ENCODE measurements at regions not wholly inside any gene's neighbourhood (a gene's known extent, or its start where the extent isn't known, plus 50 kb on each side); places are given as distances from the start of the nearest gene placed in this dataset.

- Mint-ChIP-seq H3K9me3 (peaks cover 7% of the 10 kb centered on the region), H3K27ac (ENCODE audit: low read depth) (no peak overlapping the region), H3K4me3 (no peak overlapping the region), H3K27me3 (no peaks in the 10 kb centered on the region), H3K4me1 (no peaks in the 10 kb centered on the region), H3K36me3 (ENCODE audit: insufficient read depth) (no peaks in the 10 kb centered on the region)
- no peak for ATAC-seq (replicated peaks; ENCODE audit: extremely low read depth, poor library complexity, severe bottlenecking)
- DNase-seq (ENCODE audit: low spot score in 2 of 2): no peak
Measured at GRCh38 chr9:107932601-107933000, 443.0 kb upstream of the KLF4 start.

- Mint-ChIP-seq H3K9me3 (peaks cover 7% of the 10 kb centered on the region), H3K27me3 (no peaks in the 10 kb centered on the region), H3K27ac (ENCODE audit: low read depth) (no peak overlapping the region), H3K36me3 (ENCODE audit: insufficient read depth) (no peaks in the 10 kb centered on the region), H3K4me3 (no peak overlapping the region), H3K4me1 (no peaks in the 10 kb centered on the region)
- DNase-seq (ENCODE audit: low spot score in 2 of 2) (no peak), ATAC-seq (replicated peaks; ENCODE audit: extremely low read depth, poor library complexity, severe bottlenecking) (no peak)
Measured at GRCh38 chr9:107932046-107932445, 442.5 kb upstream of the KLF4 start.

GRCh38 chr9:107931071-107931715, 441.6 kb upstream of the KLF4 start:
- no peak for ATAC-seq (replicated peaks; ENCODE audit: extremely low read depth, poor library complexity, severe bottlenecking)
- no peaks in the 10 kb centered on the region for H3K36me3 Mint-ChIP-seq (ENCODE audit: insufficient read depth)
- no peak for DNase-seq (ENCODE audit: low spot score in 2 of 2)
- no peak overlapping the region for H3K4me3 Mint-ChIP-seq
- no peaks in the 10 kb centered on the region for H3K27me3 Mint-ChIP-seq
- peaks cover 7% of the 10 kb centered on the region for H3K9me3 Mint-ChIP-seq
- H3K4me1 Mint-ChIP-seq: no peaks in the 10 kb centered on the region
- H3K27ac Mint-ChIP-seq (ENCODE audit: low read depth): no peak overlapping the region

GRCh38 chr9:107929443-107929842, 439.9 kb upstream of the KLF4 start:
- H3K4me3 Mint-ChIP-seq: no peak overlapping the region
- H3K4me1 Mint-ChIP-seq: no peaks in the 10 kb centered on the region
- no peak overlapping the region for H3K27ac Mint-ChIP-seq (ENCODE audit: low read depth)
- ATAC-seq (replicated peaks; ENCODE audit: extremely low read depth, poor library complexity, severe bottlenecking) (no peak), DNase-seq (ENCODE audit: low spot score in 2 of 2) (no peak)
- no peaks in the 10 kb centered on the region for H3K36me3 Mint-ChIP-seq (ENCODE audit: insufficient read depth)
- H3K9me3 Mint-ChIP-seq: peaks cover 5% of the 10 kb centered on the region
- no peaks in the 10 kb centered on the region for H3K27me3 Mint-ChIP-seq

GRCh38 chr9:107928701-107929371, 439.3 kb upstream of the KLF4 start:
- ATAC-seq (replicated peaks; ENCODE audit: extremely low read depth, poor library complexity, severe bottlenecking) (no peak), DNase-seq (ENCODE audit: low spot score in 2 of 2) (no peak)
- Mint-ChIP-seq H3K27ac (ENCODE audit: low read depth) (no peak overlapping the region), H3K9me3 (peaks cover 5% of the 10 kb centered on the region), H3K36me3 (ENCODE audit: insufficient read depth) (no peaks in the 10 kb centered on the region), H3K4me1 (no peaks in the 10 kb centered on the region), H3K27me3 (no peaks in the 10 kb centered on the region), H3K4me3 (no peak overlapping the region)

GRCh38 chr9:107927276-107927675, 437.7 kb upstream of the KLF4 start:
- Mint-ChIP-seq H3K27ac (ENCODE audit: low read depth) (no peak overlapping the region), H3K4me1 (no peaks in the 10 kb centered on the region), H3K36me3 (ENCODE audit: insufficient read depth) (no peaks in the 10 kb centered on the region), H3K4me3 (no peak overlapping the region), H3K9me3 (peaks cover 5% of the 10 kb centered on the region), H3K27me3 (no peaks in the 10 kb centered on the region)
- no peak for ATAC-seq (replicated peaks; ENCODE audit: extremely low read depth, poor library complexity, severe bottlenecking)
- DNase-seq (ENCODE audit: low spot score in 2 of 2): no peak

- ATAC-seq (replicated peaks; ENCODE audit: extremely low read depth, poor library complexity, severe bottlenecking) (no peak), DNase-seq (ENCODE audit: low spot score in 2 of 2) (no peak)
- Mint-ChIP-seq H3K4me3 (no peak overlapping the region), H3K27ac (ENCODE audit: low read depth) (no peak overlapping the region), H3K9me3 (peaks cover 9% of the 10 kb centered on the region), H3K4me1 (no peaks in the 10 kb centered on the region), H3K27me3 (no peaks in the 10 kb centered on the region), H3K36me3 (ENCODE audit: insufficient read depth) (no peaks in the 10 kb centered on the region)
Measured at GRCh38 chr9:107925749-107926297, 436.3 kb upstream of the KLF4 start.

- ATAC-seq (replicated peaks; ENCODE audit: extremely low read depth, poor library complexity, severe bottlenecking): no peak
- DNase-seq (ENCODE audit: low spot score in 2 of 2): no peak
- peaks cover 12% of the 10 kb centered on the region for H3K9me3 Mint-ChIP-seq
- H3K27me3 Mint-ChIP-seq: no peaks in the 10 kb centered on the region
- no peaks in the 10 kb centered on the region for H3K36me3 Mint-ChIP-seq (ENCODE audit: insufficient read depth)
- no peak overlapping the region for H3K27ac Mint-ChIP-seq (ENCODE audit: low read depth)
- H3K4me3 Mint-ChIP-seq: no peak overlapping the region
- H3K4me1 Mint-ChIP-seq: no peaks in the 10 kb centered on the region
Measured at GRCh38 chr9:107922260-107922659, 432.7 kb upstream of the KLF4 start.

GRCh38 chr9:107919263-107919662, 429.7 kb upstream of the KLF4 start:
- no peak for ATAC-seq (replicated peaks; ENCODE audit: extremely low read depth, poor library complexity, severe bottlenecking)
- DNase-seq (ENCODE audit: low spot score in 2 of 2): no peak
- no peaks in the 10 kb centered on the region for H3K36me3 Mint-ChIP-seq (ENCODE audit: insufficient read depth)
- H3K9me3 Mint-ChIP-seq: peaks cover 10% of the 10 kb centered on the region
- no peaks in the 10 kb centered on the region for H3K4me1 Mint-ChIP-seq
- H3K27me3 Mint-ChIP-seq: no peaks in the 10 kb centered on the region
- H3K4me3 Mint-ChIP-seq: no peak overlapping the region
- no peak overlapping the region for H3K27ac Mint-ChIP-seq (ENCODE audit: low read depth)

- Mint-ChIP-seq H3K27ac (ENCODE audit: low read depth) (no peak overlapping the region), H3K4me3 (no peak overlapping the region), H3K36me3 (ENCODE audit: insufficient read depth) (no peaks in the 10 kb centered on the region), H3K9me3 (peaks cover 10% of the 10 kb centered on the region), H3K4me1 (no peaks in the 10 kb centered on the region), H3K27me3 (no peaks in the 10 kb centered on the region)
- no peak for DNase-seq (ENCODE audit: low spot score in 2 of 2)
- no peak for ATAC-seq (replicated peaks; ENCODE audit: extremely low read depth, poor library complexity, severe bottlenecking)
Measured at GRCh38 chr9:107918749-107919148, 429.2 kb upstream of the KLF4 start.

- no peak for ATAC-seq (replicated peaks; ENCODE audit: extremely low read depth, poor library complexity, severe bottlenecking)
- no peaks in the 10 kb centered on the region for H3K36me3 Mint-ChIP-seq (ENCODE audit: insufficient read depth)
- H3K4me3 Mint-ChIP-seq: no peak overlapping the region
Measured at GRCh38 chr9:107914151-107914550, 424.6 kb upstream of the KLF4 start.

GRCh38 chr9:107907715-107908114, 418.1 kb upstream of the KLF4 start:
- H3K27ac Mint-ChIP-seq (ENCODE audit: low read depth): no peak overlapping the region
- H3K36me3 Mint-ChIP-seq (ENCODE audit: insufficient read depth): no peaks in the 10 kb centered on the region
- no peak for DNase-seq (ENCODE audit: low spot score in 2 of 2)
- H3K4me3 Mint-ChIP-seq: no peak overlapping the region
- ATAC-seq (replicated peaks; ENCODE audit: extremely low read depth, poor library complexity, severe bottlenecking): no peak
- H3K4me1 Mint-ChIP-seq: no peaks in the 10 kb centered on the region
- no peaks in the 10 kb centered on the region for H3K27me3 Mint-ChIP-seq
- H3K9me3 Mint-ChIP-seq: peaks cover 10% of the 10 kb centered on the region

More at GRCh38 chr9:107914151-107914550, 424.6 kb upstream of the KLF4 start:
- Mint-ChIP-seq H3K4me1 (no peaks in the 10 kb centered on the region), H3K27ac (ENCODE audit: low read depth) (no peak overlapping the region), H3K27me3 (no peaks in the 10 kb centered on the region), H3K9me3 (peaks cover 15% of the 10 kb centered on the region)
- DNase-seq (ENCODE audit: low spot score in 2 of 2): no peak

- ATAC-seq (replicated peaks; ENCODE audit: extremely low read depth, poor library complexity, severe bottlenecking) (no peak), DNase-seq (ENCODE audit: low spot score in 2 of 2) (no peak)
- Mint-ChIP-seq H3K27me3 (no peaks in the 10 kb centered on the region), H3K4me1 (no peaks in the 10 kb centered on the region), H3K4me3 (no peak overlapping the region), H3K9me3 (peaks cover 6% of the 10 kb centered on the region), H3K36me3 (ENCODE audit: insufficient read depth) (no peaks in the 10 kb centered on the region), H3K27ac (ENCODE audit: low read depth) (no peak overlapping the region)
Measured at GRCh38 chr9:107907255-107907654, 417.7 kb upstream of the KLF4 start.

Measured in central memory CD8-positive, alpha-beta T cell (primary cell).